ENCODE measurements at regions not wholly inside any gene's neighbourhood (a gene's known extent, or its start where the extent isn't known, plus 50 kb on each side); places are given as distances from the start of the nearest gene placed in this dataset.

DNA sequence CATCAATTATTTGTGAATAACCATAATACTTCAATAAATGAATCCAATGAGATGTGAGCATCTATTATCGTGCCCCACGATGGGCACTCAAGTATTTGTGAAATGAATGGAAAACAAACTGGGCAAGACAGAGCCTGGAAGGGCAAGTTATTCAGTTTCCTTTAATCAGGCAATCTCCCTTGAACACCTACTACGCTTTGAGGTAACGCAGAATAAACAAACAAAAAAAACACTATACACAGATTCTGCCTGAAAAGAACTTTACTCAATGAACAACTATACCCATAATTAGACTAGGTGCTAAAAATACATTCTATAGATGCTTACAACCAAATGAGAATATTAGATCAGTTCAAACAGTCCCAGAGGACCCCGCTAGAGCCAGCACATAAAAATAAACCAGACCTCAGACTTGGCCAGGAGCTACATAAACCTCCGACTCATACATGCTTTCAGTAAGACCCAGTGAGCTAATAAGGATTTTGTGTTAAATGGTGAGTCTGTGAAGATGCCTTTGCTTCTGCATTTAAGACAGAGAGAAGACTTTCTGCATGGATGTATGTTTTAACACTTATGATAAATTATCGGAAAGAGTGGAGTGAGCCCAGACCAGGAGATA is 121.3 kb downstream of the MPP7 start:
- TF ChIP-seq MXI1 (conservative IDR thresholded peaks at IDR 0.05; ENCODE audit: poor library complexity, severe bottlenecking) (no peak), EP300 (conservative IDR thresholded peaks at IDR 0.05; ENCODE audit: poor library complexity, severe bottlenecking) (no peak), EZH2 (IDR thresholded peaks at IDR 0.05; ENCODE audit: borderline replicate concordance, insufficient read depth, low read length, poor library complexity, severe bottlenecking) (no peak), TAF1 (IDR thresholded peaks at IDR 0.05; ENCODE audit: low read depth) (no peak), SMC3 (conservative IDR thresholded peaks at IDR 0.05; ENCODE audit: poor library complexity) (no peak), POLR2AphosphoS5 (IDR thresholded peaks at IDR 0.05) (no peak), RAD21 (conservative IDR thresholded peaks at IDR 0.05) (no peak)
- TF ChIP-seq, protein P1, sequence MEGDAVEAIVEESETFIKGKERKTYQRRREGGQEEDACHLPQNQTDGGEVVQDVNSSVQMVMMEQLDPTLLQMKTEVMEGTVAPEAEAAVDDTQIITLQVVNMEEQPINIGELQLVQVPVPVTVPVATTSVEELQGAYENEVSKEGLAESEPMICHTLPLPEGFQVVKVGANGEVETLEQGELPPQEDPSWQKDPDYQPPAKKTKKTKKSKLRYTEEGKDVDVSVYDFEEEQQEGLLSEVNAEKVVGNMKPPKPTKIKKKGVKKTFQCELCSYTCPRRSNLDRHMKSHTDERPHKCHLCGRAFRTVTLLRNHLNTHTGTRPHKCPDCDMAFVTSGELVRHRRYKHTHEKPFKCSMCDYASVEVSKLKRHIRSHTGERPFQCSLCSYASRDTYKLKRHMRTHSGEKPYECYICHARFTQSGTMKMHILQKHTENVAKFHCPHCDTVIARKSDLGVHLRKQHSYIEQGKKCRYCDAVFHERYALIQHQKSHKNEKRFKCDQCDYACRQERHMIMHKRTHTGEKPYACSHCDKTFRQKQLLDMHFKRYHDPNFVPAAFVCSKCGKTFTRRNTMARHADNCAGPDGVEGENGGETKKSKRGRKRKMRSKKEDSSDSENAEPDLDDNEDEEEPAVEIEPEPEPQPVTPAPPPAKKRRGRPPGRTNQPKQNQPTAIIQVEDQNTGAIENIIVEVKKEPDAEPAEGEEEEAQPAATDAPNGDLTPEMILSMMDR (IDR thresholded peaks at IDR 0.05; ENCODE audit: poor library complexity, severe bottlenecking) = no peak
- TF ChIP-seq, protein P2, sequence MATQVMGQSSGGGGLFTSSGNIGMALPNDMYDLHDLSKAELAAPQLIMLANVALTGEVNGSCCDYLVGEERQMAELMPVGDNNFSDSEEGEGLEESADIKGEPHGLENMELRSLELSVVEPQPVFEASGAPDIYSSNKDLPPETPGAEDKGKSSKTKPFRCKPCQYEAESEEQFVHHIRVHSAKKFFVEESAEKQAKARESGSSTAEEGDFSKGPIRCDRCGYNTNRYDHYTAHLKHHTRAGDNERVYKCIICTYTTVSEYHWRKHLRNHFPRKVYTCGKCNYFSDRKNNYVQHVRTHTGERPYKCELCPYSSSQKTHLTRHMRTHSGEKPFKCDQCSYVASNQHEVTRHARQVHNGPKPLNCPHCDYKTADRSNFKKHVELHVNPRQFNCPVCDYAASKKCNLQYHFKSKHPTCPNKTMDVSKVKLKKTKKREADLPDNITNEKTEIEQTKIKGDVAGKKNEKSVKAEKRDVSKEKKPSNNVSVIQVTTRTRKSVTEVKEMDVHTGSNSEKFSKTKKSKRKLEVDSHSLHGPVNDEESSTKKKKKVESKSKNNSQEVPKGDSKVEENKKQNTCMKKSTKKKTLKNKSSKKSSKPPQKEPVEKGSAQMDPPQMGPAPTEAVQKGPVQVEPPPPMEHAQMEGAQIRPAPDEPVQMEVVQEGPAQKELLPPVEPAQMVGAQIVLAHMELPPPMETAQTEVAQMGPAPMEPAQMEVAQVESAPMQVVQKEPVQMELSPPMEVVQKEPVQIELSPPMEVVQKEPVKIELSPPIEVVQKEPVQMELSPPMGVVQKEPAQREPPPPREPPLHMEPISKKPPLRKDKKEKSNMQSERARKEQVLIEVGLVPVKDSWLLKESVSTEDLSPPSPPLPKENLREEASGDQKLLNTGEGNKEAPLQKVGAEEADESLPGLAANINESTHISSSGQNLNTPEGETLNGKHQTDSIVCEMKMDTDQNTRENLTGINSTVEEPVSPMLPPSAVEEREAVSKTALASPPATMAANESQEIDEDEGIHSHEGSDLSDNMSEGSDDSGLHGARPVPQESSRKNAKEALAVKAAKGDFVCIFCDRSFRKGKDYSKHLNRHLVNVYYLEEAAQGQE (IDR thresholded peaks at IDR 0.05; ENCODE audit: borderline replicate concordance) = no peak
- Histone ChIP-seq H3K27ac (ENCODE audit: low read length) (no peak overlapping the region), H3K9me2 (ENCODE audit: insufficient read depth, low read length) (no peaks in the 10 kb centered on the region), H4K20me1 (ENCODE audit: insufficient read depth) (no peaks in the 10 kb centered on the region), H3K9ac (ENCODE audit: low read length) (no peak overlapping the region), H3K4me2 (ENCODE audit: low read length) (no peak overlapping the region), H3K36me3 (ENCODE audit: insufficient read depth, low read length) (no peaks in the 10 kb centered on the region), H3K79me2 (replicated peaks; ENCODE audit: insufficient read depth, low read length) (no peaks in the 10 kb centered on the region), H2AFZ (ENCODE audit: low read depth, low read length) (no peak overlapping the region), H3K27me3 (ENCODE audit: insufficient read depth, low read depth, low read length) (no peaks in the 10 kb centered on the region), H3K9me3 (ENCODE audit: low read length) (no peaks in the 10 kb centered on the region), H3K4me3 (ENCODE audit: low read length) (no peak overlapping the region), H3F3A (ENCODE audit: insufficient read depth, low read length, poor library complexity, severe bottlenecking) (no peaks in the 10 kb centered on the region)

DNA sequence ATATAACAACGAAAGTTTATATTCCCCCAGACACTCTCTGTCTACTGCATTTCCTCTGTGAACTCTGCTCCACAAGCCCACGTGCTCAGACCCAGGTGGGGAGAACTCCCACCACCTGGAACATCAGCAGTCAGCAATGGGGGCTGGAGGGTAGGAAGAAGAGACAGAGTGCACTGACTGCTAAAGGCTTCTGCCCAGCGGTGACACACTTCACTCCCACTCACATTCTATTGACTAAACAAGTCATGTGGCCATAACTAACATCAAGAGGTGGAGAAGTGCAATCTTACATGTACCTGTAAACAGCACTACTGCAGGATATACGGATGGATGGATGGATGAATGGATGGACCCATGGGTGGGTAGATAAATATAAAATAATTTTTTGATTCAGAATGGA is 122.2 kb downstream of the MPP7 start:
- no peak overlapping the region for H3K27ac ChIP-seq (ENCODE audit: low read length)
- no peaks in the 10 kb centered on the region for H3F3A ChIP-seq (ENCODE audit: insufficient read depth, low read length, poor library complexity, severe bottlenecking)
- TF ChIP-seq, protein P2 (IDR thresholded peaks at IDR 0.05; ENCODE audit: borderline replicate concordance) = no peak
- TF ChIP-seq EP300 (conservative IDR thresholded peaks at IDR 0.05; ENCODE audit: poor library complexity, severe bottlenecking) (no peak), MXI1 (conservative IDR thresholded peaks at IDR 0.05; ENCODE audit: poor library complexity, severe bottlenecking) (no peak), EZH2 (IDR thresholded peaks at IDR 0.05; ENCODE audit: borderline replicate concordance, insufficient read depth, low read length, poor library complexity, severe bottlenecking) (no peak), TAF1 (IDR thresholded peaks at IDR 0.05; ENCODE audit: low read depth) (no peak), POLR2AphosphoS5 (IDR thresholded peaks at IDR 0.05) (no peak), SMC3 (conservative IDR thresholded peaks at IDR 0.05; ENCODE audit: poor library complexity) (no peak), RAD21 (conservative IDR thresholded peaks at IDR 0.05) (no peak)
- TF ChIP-seq, protein P1 (IDR thresholded peaks at IDR 0.05; ENCODE audit: poor library complexity, severe bottlenecking) = no peak
- no peaks in the 10 kb centered on the region for H4K20me1 ChIP-seq (ENCODE audit: insufficient read depth)
- no peaks in the 10 kb centered on the region for H3K9me2 ChIP-seq (ENCODE audit: insufficient read depth, low read length)
- H3K79me2 ChIP-seq (replicated peaks; ENCODE audit: insufficient read depth, low read length) = no peaks in the 10 kb centered on the region
- H3K9me3 ChIP-seq (ENCODE audit: low read length) = no peaks in the 10 kb centered on the region
- H3K36me3 ChIP-seq (ENCODE audit: insufficient read depth, low read length) = no peaks in the 10 kb centered on the region
- no peak overlapping the region for H3K9ac ChIP-seq (ENCODE audit: low read length)
- no peak overlapping the region for H2AFZ ChIP-seq (ENCODE audit: low read depth, low read length)
- H3K27me3 ChIP-seq (ENCODE audit: insufficient read depth, low read depth, low read length) = no peaks in the 10 kb centered on the region
- H3K4me3 ChIP-seq (ENCODE audit: low read length) = no peak overlapping the region
- no peak overlapping the region for H3K4me2 ChIP-seq (ENCODE audit: low read length)

Data from neural cell (in vitro differentiated cells).